Type B pancreatic cell (in vitro differentiated cells): ENCODE measurements at regions not wholly inside any gene's neighbourhood (a gene's known extent, or its start where the extent isn't known, plus 50 kb on each side); places are given as distances from the start of the nearest gene placed in this dataset.

Experiments used
- DNase-seq: peaks from one replicate; pipeline ENCODE4 v3.0.0; 2021; ENCODE audit warnings: mixed read lengths; ENCODE audit not compliant: unreplicated experiment; ENCODE audit errors: extremely low spot score
- H3K27ac Mint-ChIP-seq: 2 replicates; pipeline ENCODE4 v1.8.0; 2021; ENCODE audit warnings: mild to moderate bottlenecking, mixed read lengths
- H3K27me3 Mint-ChIP-seq: 2 replicates; pipeline ENCODE4 v1.8.0; 2021; ENCODE audit warnings: mixed read lengths
- H3K36me3 Mint-ChIP-seq: 2 replicates; pipeline ENCODE4 v1.8.0; 2021; ENCODE audit warnings: mixed read lengths
- H3K4me1 Mint-ChIP-seq: one replicate; pipeline ENCODE4 v1.8.0; 2021; ENCODE audit warnings: mixed read lengths; ENCODE audit not compliant: unreplicated experiment
- H3K4me3 Mint-ChIP-seq: 2 replicates; pipeline ENCODE4 v1.8.0; 2021; ENCODE audit warnings: mild to moderate bottlenecking, mixed read lengths
- H3K9me3 Mint-ChIP-seq: 2 replicates; pipeline ENCODE4 v1.8.0; 2021; ENCODE audit warnings: mixed read lengths
- TF ChIP-seq, protein P1 (sequence below): fragments of 200-600 bp; sonication (generic); conservative IDR thresholded peaks from 2 replicates; pipeline ENCODE4 v1.5.0; 2021; ENCODE audit warnings: antibody characterized with exemption, mild to moderate bottlenecking

GRCh38 chr5:176173647-176174046, 64.6 kb upstream of the SIMC1 start:
- no peak overlapping the region for H3K27ac Mint-ChIP-seq
- no peaks in the 10 kb centered on the region for H3K4me1 Mint-ChIP-seq
- H3K4me3 Mint-ChIP-seq, result no peak overlapping the region
- DNase-seq, result peak; percentile 45
- TF ChIP-seq, protein P1, sequence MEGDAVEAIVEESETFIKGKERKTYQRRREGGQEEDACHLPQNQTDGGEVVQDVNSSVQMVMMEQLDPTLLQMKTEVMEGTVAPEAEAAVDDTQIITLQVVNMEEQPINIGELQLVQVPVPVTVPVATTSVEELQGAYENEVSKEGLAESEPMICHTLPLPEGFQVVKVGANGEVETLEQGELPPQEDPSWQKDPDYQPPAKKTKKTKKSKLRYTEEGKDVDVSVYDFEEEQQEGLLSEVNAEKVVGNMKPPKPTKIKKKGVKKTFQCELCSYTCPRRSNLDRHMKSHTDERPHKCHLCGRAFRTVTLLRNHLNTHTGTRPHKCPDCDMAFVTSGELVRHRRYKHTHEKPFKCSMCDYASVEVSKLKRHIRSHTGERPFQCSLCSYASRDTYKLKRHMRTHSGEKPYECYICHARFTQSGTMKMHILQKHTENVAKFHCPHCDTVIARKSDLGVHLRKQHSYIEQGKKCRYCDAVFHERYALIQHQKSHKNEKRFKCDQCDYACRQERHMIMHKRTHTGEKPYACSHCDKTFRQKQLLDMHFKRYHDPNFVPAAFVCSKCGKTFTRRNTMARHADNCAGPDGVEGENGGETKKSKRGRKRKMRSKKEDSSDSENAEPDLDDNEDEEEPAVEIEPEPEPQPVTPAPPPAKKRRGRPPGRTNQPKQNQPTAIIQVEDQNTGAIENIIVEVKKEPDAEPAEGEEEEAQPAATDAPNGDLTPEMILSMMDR, result no peak
- H3K36me3 Mint-ChIP-seq, result no peaks in the 10 kb centered on the region
- H3K27me3 Mint-ChIP-seq, result peaks cover 47% of the 10 kb centered on the region
- H3K9me3 Mint-ChIP-seq, result peaks cover 4% of the 10 kb centered on the region

DNA sequence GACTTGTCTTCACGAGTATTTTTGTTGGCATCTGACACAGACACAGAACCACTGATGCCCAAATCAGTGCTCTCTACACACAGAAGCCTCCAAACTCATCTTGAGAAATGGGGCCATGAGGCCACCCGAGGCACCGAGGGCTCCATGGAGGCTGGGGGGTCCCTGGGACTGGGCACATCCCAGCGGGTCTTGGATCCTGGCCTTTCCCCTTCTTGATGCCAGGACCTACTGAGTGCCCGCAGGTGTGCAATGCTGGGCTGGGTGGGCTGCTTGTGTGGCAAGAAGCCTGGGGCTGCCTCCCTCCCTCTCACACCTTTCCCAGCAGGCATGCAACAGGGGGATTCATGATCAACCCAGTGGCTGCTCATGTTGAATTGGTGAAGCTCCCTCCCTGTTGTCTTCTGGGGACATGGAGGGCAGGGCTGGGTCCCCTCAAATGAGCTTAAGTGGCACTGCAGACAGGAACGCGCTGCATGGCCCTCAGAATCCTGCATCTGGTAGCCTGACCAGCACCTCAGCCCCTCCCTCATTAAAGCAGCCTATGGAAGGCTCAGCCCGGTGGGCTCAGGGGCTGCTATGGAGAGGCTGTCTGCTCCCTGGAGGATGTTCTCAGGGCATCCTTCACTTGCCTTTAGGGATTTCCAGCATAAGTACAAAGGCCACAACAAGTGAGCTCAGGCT, 63.7 kb upstream of the SIMC1 start:
- TF ChIP-seq, protein P1, result no peak
- Mint-ChIP-seq H3K27ac (no peak overlapping the region), H3K36me3 (no peaks in the 10 kb centered on the region), H3K9me3 (peaks cover 6% of the 10 kb centered on the region), H3K4me1 (no peaks in the 10 kb centered on the region), H3K4me3 (no peak overlapping the region), H3K27me3 (peaks cover 50% of the 10 kb centered on the region)
- DNase-seq, result peak; percentile 25

DNA sequence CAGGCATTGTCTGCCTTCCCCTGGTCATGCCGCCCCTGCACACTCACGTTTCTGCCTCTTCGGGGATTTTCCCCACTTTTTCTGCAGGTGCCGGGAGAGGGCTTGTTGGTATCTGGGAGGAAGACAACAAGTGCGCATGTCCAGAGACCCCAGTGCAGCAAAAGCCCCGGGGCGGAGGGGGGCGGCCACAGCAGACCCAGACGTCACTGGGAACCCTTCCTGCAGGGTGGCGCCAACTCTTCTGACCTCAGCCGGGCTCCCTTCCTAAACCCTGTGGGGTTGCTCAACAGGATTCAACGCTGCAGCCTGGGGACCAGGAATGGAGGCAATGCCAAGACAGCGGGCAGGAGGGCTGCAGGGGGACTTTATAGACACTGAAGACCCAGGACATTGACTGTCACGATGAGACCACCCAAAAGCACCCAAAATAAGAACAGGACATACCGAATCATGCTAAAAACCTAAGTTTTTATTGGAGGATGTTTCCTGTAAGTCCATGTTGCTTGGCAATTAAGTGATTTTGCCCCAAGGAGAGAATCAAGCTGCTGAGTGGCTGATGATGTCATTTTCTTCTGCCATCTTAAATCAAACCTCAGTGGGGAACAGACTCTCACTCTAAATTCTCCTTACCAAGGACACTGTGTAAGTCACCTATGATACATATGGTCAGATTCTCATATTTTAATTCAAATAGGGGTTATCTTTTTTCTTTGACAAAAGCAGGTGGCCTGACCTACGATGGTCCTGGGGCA, 62.9 kb upstream of the SIMC1 start:
- no peak overlapping the region for H3K27ac Mint-ChIP-seq
- DNase-seq, result peak; percentile 56

DNA sequence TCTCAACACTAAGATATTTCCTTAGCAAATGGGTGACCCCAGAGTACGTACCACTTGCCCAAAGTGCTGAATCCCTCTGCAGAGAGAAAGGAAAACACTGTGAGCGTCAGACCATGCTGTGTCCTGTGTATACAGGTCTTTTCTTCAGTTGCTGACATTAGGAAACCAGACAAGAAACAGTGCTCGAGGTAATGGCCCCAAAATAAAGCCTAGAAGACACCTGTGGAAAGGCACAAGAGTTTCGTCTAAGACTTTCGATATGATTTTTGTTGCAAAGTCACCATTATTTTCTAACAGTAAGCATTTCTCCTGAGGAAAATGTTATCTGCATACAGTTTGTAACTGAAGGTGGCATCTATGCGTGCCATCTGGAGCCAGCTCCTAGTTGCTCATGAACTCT, 62.0 kb upstream of the SIMC1 start:
- Mint-ChIP-seq H3K27ac (no peak overlapping the region), H3K4me3 (no peak overlapping the region), H3K4me1 (peaks cover 14% of the 10 kb centered on the region), H3K27me3 (peaks cover 57% of the 10 kb centered on the region), H3K9me3 (peaks cover 6% of the 10 kb centered on the region), H3K36me3 (no peaks in the 10 kb centered on the region)
- no peak for DNase-seq
- TF ChIP-seq, protein P1, result no peak

More for the DNA sequence above, 62.9 kb upstream of the SIMC1 start:
- TF ChIP-seq, protein P1, result no peak
- H3K9me3 Mint-ChIP-seq, result peaks cover 6% of the 10 kb centered on the region
- H3K36me3 Mint-ChIP-seq, result no peaks in the 10 kb centered on the region
- H3K27me3 Mint-ChIP-seq, result peaks cover 54% of the 10 kb centered on the region
- H3K4me3 Mint-ChIP-seq, result no peak overlapping the region
- peaks cover 5% of the 10 kb centered on the region for H3K4me1 Mint-ChIP-seq

- no peak overlapping the region for H3K27ac Mint-ChIP-seq
- peaks cover 16% of the 10 kb centered on the region for H3K4me1 Mint-ChIP-seq
- no peak overlapping the region for H3K4me3 Mint-ChIP-seq
- H3K27me3 Mint-ChIP-seq, result peaks cover 70% of the 10 kb centered on the region
- TF ChIP-seq, protein P1, result no peak
- DNase-seq, result no peak
- no peaks in the 10 kb centered on the region for H3K36me3 Mint-ChIP-seq
- peaks cover 6% of the 10 kb centered on the region for H3K9me3 Mint-ChIP-seq
These were observed 59.4 kb upstream of the SIMC1 start for GRCh38 chr5:176178789-176179188.
